ENCODE measurements at regions not wholly inside any gene's neighbourhood (a gene's known extent, or its start where the extent isn't known, plus 50 kb on each side); places are given as distances from the start of the nearest gene placed in this dataset.

DNA sequence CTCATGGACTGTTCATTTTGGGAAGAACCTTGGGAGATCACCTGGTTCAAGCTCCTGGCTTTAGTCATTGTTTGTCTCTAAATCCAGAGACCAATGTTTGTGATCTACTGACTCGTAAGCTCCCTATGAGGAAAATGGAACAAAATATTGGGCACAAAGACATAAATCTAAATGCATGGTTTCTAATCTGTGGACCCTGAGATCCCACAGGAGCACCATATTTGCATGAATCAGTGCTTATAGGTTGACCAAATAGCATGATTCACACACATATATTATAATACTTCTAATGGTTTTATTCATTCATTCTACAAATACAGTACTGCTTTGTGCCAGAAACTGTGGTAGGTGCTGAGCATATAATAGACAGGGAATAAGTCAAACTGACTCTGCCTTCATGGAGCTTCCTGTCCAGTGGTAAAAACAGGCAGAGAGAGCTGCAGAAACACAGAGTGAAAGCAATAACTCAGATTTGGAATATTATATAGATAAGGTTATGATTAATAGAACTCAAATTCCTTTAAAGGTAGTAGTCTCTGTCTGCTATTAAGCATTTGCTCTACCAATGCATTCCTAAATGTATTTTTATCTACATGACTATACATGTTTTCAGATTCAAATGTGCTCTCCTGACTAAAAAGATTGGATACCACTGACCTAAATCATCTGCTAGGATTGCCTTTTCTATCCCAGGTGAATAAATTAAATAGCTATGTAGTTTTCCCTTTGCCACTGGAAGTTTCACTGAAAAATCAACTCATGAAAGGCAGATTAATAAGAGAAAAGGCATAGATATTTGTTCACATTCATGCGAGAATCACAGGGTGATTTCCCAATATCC lies 198.6 kb upstream of the CAMK1G start:
- intact Hi-C loops (cut with DNase I) = no loop called here
- Histone ChIP-seq H3K27ac (no peak overlapping the region), H3K4me3 (no peak overlapping the region), H3K36me3 (no peaks in the 10 kb centered on the region), H3K9me3 (no peaks in the 10 kb centered on the region), H3K4me1 (no peaks in the 10 kb centered on the region), H3K27me3 (ENCODE audit: low read depth) (no peaks in the 10 kb centered on the region)
- TF ChIP-seq, protein P1, sequence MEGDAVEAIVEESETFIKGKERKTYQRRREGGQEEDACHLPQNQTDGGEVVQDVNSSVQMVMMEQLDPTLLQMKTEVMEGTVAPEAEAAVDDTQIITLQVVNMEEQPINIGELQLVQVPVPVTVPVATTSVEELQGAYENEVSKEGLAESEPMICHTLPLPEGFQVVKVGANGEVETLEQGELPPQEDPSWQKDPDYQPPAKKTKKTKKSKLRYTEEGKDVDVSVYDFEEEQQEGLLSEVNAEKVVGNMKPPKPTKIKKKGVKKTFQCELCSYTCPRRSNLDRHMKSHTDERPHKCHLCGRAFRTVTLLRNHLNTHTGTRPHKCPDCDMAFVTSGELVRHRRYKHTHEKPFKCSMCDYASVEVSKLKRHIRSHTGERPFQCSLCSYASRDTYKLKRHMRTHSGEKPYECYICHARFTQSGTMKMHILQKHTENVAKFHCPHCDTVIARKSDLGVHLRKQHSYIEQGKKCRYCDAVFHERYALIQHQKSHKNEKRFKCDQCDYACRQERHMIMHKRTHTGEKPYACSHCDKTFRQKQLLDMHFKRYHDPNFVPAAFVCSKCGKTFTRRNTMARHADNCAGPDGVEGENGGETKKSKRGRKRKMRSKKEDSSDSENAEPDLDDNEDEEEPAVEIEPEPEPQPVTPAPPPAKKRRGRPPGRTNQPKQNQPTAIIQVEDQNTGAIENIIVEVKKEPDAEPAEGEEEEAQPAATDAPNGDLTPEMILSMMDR (IDR thresholded peaks at IDR 0.05) = no peak
- DNase-seq = no peak
- no peak for ATAC-seq

DNA sequence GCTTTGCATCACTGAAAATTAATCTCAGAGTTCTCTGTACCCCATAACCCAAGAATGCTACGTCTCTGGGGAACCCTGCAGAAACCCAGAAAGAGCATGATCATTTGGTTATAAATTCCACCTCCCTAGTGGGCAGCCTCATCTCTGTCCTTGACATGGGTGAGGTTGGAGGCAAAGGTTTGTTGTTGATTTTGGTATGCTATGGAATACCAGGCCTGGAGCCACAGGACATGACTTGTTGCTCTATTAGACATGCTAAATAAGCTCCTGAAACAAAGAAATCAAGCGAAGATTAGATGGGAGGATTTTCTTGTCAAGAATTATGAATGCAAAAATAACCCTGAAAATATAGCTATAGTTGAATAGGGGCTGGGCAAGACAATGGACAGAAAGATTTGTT lies 197.4 kb upstream of the CAMK1G start:
- intact Hi-C loops (cut with DNase I) = no loop called here
- Histone ChIP-seq H3K4me1 (no peaks in the 10 kb centered on the region), H3K36me3 (no peaks in the 10 kb centered on the region), H3K4me3 (no peak overlapping the region), H3K9me3 (no peaks in the 10 kb centered on the region), H3K27me3 (ENCODE audit: low read depth) (no peaks in the 10 kb centered on the region), H3K27ac (no peak overlapping the region)
- DNase-seq = no peak
- TF ChIP-seq, protein P1 (IDR thresholded peaks at IDR 0.05) = no peak
- no peak for ATAC-seq

DNA sequence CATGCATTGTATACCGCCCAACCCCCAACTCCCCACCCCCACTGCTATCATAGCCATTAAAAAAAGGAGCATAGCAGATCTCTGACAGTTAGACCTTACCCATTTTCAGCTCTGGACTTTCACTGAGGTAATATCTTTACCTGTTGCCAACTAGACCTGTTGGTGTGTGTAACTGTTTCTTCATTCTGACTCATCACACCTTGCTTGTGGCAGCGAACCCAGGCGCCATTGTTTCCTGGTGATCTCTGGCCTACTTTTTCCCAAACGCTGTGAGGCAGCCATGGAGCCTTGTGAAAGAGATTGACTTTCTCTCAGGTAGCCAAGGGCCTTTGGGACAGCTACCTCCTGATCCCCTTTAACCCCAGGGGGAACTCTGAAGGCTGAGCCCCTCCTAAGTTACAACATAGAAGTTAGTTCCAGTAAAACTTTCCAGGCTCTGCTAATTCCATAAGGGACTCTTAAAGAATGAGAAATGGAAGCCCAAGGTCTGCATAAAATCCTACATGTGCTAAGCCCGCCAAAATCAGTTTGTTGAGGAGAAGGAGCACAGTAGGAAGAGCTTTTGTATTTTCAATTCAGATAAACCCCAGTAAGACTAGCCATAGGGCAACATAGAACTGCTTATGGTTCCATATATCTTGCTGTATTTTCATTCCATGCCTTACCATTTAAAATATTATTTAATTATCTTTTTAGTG lies 196.1 kb upstream of the CAMK1G start:
- Histone ChIP-seq H3K9me3 (no peaks in the 10 kb centered on the region), H3K4me1 (no peaks in the 10 kb centered on the region), H3K4me3 (no peak overlapping the region), H3K36me3 (no peaks in the 10 kb centered on the region), H3K27me3 (ENCODE audit: low read depth) (no peaks in the 10 kb centered on the region), H3K27ac (no peak overlapping the region)
- DNase-seq = no peak
- no peak for ATAC-seq
- TF ChIP-seq, protein P1 (IDR thresholded peaks at IDR 0.05) = no peak
- intact Hi-C loops (cut with DNase I) = no loop called here

DNA sequence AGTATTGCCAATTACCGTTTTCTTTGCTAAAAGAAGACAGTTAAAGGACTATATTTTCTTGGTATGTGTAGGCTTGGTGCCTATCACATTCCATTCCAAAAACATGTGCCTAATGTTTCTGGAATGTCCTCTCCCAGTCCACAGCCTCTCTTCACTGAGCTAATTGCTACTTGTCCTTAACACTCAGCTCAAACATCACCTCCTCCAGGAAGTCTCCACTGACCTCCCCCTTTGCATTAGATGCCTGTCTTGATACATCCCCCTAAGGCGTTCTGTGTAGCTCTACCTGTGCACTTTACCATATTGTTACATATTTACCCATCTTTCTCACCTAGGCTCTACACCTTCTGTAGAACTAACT lies 195.6 kb upstream of the CAMK1G start:
- no peak overlapping the region for H3K27ac ChIP-seq
- no peaks in the 10 kb centered on the region for H3K36me3 ChIP-seq
- intact Hi-C loops (cut with DNase I) = no loop called here
- TF ChIP-seq, protein P1 (IDR thresholded peaks at IDR 0.05) = no peak
- no peaks in the 10 kb centered on the region for H3K27me3 ChIP-seq (ENCODE audit: low read depth)
- peak; percentile 58 to 64 for ATAC-seq
- H3K4me3 ChIP-seq = no peak overlapping the region
- no peaks in the 10 kb centered on the region for H3K9me3 ChIP-seq
- no peak for DNase-seq
- H3K4me1 ChIP-seq = no peaks in the 10 kb centered on the region

DNA sequence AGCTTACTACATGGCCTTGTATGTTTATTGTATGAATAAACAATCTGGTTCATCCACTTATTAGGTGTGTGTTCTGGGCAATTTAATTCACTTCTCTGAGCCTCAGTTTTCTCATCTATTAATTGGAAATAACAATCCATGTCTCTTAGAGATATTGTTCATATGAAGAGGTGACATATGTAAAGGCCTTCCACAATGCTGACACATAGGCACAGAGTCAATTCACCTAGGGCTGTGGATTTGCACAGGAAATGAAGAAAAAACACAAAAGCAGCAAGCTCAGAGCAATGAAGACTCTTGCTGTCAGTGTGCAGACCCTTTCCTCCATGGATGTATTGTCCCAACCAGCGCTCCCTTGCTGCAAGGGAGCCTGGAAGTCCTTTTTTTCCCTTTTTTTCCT lies 195.2 kb upstream of the CAMK1G start:
- no peaks in the 10 kb centered on the region for H3K4me1 ChIP-seq
- H3K36me3 ChIP-seq = no peaks in the 10 kb centered on the region
- H3K4me3 ChIP-seq = no peak overlapping the region
- TF ChIP-seq, protein P1 (IDR thresholded peaks at IDR 0.05) = no peak
- no peaks in the 10 kb centered on the region for H3K27me3 ChIP-seq (ENCODE audit: low read depth)
- ATAC-seq (no peak), DNase-seq (no peak)
- intact Hi-C loops (cut with DNase I) = no loop called here
- no peaks in the 10 kb centered on the region for H3K9me3 ChIP-seq
- no peak overlapping the region for H3K27ac ChIP-seq

Measured in lower lobe of right lung (tissue), 2 donors.